ENCODE measurements at regions not wholly inside any gene's neighbourhood (a gene's known extent, or its start where the extent isn't known, plus 50 kb on each side); places are given as distances from the start of the nearest gene placed in this dataset.

DNA sequence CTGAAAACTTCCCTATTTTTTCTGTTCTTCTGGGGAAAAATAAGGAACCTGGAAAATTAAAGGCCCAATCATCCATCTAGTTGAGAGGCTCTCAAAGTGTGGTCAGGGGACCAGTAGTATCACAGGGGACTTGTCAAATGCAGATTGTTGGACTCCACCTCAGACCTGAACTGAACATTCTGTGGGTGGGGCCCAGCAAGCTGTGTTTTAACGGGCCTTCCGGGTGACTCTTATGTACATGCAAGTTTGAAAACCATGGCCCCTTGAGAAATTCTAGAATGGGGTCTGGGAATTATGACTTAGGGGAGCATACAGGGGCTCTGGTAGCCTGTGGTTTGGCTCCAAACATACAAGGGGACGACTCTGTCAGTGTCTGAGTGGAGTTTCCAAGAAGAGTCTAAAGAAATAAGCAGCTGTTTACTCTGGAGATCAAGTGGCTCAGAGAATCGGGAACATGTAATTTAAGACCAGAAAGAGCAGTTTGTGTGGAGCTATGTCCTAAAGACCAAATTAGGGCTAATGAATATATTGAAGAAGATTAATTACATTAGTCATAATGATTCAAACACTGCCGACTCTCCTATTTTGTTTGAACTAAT is 177.4 kb downstream of the SLC28A3 start:
- TF ChIP-seq, protein P1, sequence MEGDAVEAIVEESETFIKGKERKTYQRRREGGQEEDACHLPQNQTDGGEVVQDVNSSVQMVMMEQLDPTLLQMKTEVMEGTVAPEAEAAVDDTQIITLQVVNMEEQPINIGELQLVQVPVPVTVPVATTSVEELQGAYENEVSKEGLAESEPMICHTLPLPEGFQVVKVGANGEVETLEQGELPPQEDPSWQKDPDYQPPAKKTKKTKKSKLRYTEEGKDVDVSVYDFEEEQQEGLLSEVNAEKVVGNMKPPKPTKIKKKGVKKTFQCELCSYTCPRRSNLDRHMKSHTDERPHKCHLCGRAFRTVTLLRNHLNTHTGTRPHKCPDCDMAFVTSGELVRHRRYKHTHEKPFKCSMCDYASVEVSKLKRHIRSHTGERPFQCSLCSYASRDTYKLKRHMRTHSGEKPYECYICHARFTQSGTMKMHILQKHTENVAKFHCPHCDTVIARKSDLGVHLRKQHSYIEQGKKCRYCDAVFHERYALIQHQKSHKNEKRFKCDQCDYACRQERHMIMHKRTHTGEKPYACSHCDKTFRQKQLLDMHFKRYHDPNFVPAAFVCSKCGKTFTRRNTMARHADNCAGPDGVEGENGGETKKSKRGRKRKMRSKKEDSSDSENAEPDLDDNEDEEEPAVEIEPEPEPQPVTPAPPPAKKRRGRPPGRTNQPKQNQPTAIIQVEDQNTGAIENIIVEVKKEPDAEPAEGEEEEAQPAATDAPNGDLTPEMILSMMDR (IDR thresholded peaks at IDR 0.05; ENCODE audit: borderline replicate concordance, control extremely low read depth, extremely low read depth, insufficient read depth, missing control alignments): no peak
- in situ Hi-C loops (cut with MboI; ENCODE audit: low sequenced_read_pairs, unreplicated experiment): no loop called here
- DNase-seq (ENCODE audit: low spot score): no peak

DNA sequence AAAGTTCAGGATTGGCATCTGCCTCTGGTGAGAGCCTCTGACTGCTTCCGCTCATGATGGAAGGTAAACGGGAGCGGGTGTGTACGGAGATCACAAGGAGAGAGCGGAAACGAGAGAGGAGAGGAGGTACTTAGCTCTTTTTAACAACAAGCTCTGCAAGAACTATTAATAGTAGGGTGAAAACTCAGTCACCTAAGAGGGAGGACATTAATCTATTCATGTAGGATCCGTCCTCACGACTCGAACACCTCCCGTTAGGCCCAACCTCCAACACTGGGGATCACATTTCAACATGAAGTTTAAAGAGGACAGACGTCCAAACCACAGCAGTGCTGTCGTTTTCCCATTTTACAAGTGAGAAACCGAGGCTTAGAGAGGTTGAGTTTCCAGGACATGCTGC is 173.7 kb downstream of the SLC28A3 start:
- in situ Hi-C loops (cut with MboI; ENCODE audit: low sequenced_read_pairs, unreplicated experiment): no loop called here
- DNase-seq (ENCODE audit: low spot score): no peak
- TF ChIP-seq, protein P1 (IDR thresholded peaks at IDR 0.05; ENCODE audit: borderline replicate concordance, control extremely low read depth, extremely low read depth, insufficient read depth, missing control alignments): no peak

DNA sequence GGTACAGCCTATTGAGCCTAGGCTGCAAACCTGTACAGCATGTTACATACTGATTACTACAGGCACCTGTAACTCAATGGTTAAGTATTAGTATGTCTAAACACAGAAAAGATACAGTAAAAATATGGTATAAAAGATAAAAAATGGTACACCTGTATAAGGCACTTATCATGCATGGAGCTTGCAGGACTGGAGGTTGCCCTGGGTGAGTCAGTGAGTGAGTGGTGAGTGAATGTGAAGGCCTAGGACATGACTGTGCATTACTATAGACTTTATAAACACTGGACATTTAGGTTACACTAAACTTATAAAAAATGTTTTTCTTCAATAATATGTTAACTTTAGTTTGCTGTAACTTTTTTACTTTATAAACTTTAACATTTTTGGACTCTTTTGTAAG is 171.3 kb downstream of the SLC28A3 start:
- TF ChIP-seq, protein P1 (IDR thresholded peaks at IDR 0.05; ENCODE audit: borderline replicate concordance, control extremely low read depth, extremely low read depth, insufficient read depth, missing control alignments): no peak
- in situ Hi-C loops (cut with MboI; ENCODE audit: low sequenced_read_pairs, unreplicated experiment): no loop called here
- DNase-seq (ENCODE audit: low spot score): no peak

DNA sequence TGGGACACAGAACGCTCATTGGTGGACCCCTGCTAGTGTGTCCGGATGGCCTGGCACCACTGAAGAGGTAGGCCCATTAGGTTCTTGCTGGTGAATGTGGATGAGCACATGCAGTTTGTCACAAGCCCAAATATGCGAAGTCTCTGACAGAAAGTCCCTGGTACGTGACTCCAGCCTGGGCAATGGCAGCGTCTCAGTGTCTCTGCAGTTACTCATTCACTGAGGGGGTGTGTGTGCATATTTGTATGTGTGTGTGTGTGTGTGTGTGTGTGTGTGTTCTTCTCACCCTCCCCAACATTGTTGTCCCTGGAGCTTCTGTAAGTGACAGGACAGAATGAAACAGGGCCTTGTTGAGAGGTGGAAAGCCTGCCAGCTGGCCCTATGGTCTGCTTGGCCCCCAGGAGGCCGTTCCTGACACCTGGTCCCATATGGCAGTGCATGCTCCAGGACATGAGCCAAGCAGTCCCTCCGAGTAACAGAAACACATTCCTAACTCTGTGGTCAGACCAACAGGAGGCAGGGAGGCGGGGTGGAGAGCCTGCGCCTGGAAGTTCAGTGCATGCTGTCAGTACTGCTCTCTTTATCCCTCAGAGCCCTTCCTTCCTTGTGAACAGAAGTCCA is 169.9 kb downstream of the SLC28A3 start:
- in situ Hi-C loops (cut with MboI; ENCODE audit: low sequenced_read_pairs, unreplicated experiment): loop anchor here (10.0 kb wide), 1 partner anchor 236 kb away; no protein-coding TSS in a partner anchor
- TF ChIP-seq, protein P1 (IDR thresholded peaks at IDR 0.05; ENCODE audit: borderline replicate concordance, control extremely low read depth, extremely low read depth, insufficient read depth, missing control alignments): no peak
- no peak for DNase-seq (ENCODE audit: low spot score)

DNA sequence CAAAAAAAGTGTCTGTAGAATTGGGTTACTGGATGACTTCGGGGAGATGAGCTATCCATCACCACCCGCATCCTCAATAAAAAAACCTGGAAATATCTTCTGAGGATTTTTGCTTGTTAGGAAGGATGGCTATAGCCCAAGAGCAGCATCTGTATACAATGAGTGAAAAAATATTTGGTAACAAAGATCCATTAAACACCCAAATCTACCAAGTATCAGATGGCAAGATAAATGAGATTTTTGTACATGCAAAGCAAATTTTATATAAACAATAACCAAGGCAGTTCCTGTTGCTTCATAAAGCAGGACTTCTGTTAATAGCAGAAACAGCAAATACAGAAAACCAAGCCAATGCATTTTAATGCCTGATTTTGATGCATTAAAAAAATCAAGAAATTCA is 166.6 kb downstream of the SLC28A3 start:
- TF ChIP-seq, protein P1 (IDR thresholded peaks at IDR 0.05; ENCODE audit: borderline replicate concordance, control extremely low read depth, extremely low read depth, insufficient read depth, missing control alignments): no peak
- DNase-seq (ENCODE audit: low spot score): no peak
- in situ Hi-C loops (cut with MboI; ENCODE audit: low sequenced_read_pairs, unreplicated experiment): loop anchor here (10.0 kb wide), 1 partner anchor 239 kb away; no protein-coding TSS in a partner anchor

DNA sequence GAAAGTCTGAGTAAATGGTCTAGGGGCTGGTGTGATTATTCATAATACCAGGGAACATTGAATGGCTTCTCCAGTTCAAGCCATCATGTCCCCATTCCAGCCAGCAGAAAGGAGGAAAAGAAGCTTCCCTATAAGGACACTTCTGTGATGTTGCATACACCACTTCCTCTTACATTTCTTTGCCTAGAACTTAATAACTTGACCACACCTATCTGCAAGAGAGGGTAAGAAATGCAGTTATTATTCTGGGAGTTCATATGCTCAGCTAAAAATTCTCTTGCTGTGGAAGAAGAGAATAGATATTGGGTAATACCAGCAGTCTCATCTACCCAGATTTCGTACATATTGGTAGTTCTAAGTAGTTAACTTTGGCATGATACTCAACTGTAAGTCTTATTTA is 166.1 kb downstream of the SLC28A3 start:
- no peak for DNase-seq (ENCODE audit: low spot score)
- TF ChIP-seq, protein P1 (IDR thresholded peaks at IDR 0.05; ENCODE audit: borderline replicate concordance, control extremely low read depth, extremely low read depth, insufficient read depth, missing control alignments): no peak
- in situ Hi-C loops (cut with MboI; ENCODE audit: low sequenced_read_pairs, unreplicated experiment): loop anchor here (10.0 kb wide), 1 partner anchor 240 kb away; no protein-coding TSS in a partner anchor

Measured in GM13976 (cell line).